ENCODE measurements at regions not wholly inside any gene's neighbourhood (a gene's known extent, or its start where the extent isn't known, plus 50 kb on each side); places are given as distances from the start of the nearest gene placed in this dataset.

DNA sequence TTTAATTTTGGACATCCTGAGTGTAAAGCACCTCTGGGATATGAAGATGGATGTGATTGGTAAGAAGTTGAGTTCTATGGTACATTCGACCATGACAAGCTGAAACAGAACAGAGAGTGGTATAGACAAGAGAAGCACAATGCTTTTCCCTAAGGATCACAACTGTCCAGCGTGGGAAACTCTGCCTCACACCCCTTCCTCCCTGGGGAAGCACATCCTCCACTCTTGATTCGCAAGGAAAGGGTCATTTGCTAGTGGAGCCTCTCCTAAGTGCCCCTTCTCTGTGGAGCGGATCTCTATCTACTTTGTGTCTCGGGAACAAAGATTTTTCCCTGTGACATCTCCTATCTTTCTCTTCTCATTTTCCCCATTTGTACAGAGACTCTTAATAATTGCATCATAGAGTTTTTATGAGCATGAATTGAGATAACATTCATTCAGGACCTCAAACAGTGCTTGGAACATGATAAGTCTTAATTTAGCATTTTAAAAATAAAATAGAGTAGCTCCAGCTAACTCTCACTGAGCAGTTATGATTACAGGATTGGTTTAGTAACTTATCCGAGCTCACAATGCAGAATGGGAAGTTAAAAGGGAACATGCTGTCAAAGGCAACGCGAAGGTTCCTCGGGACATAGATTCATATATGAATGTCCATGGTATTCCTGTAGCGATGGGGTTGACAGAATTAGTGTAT, 775.2 kb downstream of the C6orf118 start:
- Histone ChIP-seq H3K4me1 (ENCODE audit: insufficient read depth) (no peaks in the 10 kb centered on the region), H3K27ac (no peak overlapping the region), H3K27me3 (no peaks in the 10 kb centered on the region), H3K36me3 (replicated peaks; ENCODE audit: insufficient read depth, low read depth) (no peaks in the 10 kb centered on the region), H3K9me3 (ENCODE audit: low read depth) (no peaks in the 10 kb centered on the region), H3K4me3 (no peak overlapping the region), H3K79me2 (no peaks in the 10 kb centered on the region), H4K20me1 (ENCODE audit: insufficient read depth, poor library complexity, severe bottlenecking) (no peaks in the 10 kb centered on the region), H3K4me2 (no peak overlapping the region), H3K9me2 (replicated peaks; ENCODE audit: insufficient read depth) (no peaks in the 10 kb centered on the region), H2AFZ (no peak overlapping the region)
- DNase-seq (ENCODE audit: low spot score), result no peak
- 92% methylated on average over 10 of the region's 10 CpGs for WGBS (ENCODE audit: low lambda C conversion rate, missing lambda C conversion rate)
- TF ChIP-seq EZH2 (IDR thresholded peaks at IDR 0.05; ENCODE audit: borderline replicate concordance), result no peak
- no peak for TF ChIP-seq EZH2phosphoT487 (IDR thresholded peaks at IDR 0.05; ENCODE audit: low read depth, severe bottlenecking, unreplicated experiment)
- TF ChIP-seq, protein P1, sequence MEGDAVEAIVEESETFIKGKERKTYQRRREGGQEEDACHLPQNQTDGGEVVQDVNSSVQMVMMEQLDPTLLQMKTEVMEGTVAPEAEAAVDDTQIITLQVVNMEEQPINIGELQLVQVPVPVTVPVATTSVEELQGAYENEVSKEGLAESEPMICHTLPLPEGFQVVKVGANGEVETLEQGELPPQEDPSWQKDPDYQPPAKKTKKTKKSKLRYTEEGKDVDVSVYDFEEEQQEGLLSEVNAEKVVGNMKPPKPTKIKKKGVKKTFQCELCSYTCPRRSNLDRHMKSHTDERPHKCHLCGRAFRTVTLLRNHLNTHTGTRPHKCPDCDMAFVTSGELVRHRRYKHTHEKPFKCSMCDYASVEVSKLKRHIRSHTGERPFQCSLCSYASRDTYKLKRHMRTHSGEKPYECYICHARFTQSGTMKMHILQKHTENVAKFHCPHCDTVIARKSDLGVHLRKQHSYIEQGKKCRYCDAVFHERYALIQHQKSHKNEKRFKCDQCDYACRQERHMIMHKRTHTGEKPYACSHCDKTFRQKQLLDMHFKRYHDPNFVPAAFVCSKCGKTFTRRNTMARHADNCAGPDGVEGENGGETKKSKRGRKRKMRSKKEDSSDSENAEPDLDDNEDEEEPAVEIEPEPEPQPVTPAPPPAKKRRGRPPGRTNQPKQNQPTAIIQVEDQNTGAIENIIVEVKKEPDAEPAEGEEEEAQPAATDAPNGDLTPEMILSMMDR (IDR thresholded peaks at IDR 0.05; ENCODE audit: poor library complexity), result no peak

DNA sequence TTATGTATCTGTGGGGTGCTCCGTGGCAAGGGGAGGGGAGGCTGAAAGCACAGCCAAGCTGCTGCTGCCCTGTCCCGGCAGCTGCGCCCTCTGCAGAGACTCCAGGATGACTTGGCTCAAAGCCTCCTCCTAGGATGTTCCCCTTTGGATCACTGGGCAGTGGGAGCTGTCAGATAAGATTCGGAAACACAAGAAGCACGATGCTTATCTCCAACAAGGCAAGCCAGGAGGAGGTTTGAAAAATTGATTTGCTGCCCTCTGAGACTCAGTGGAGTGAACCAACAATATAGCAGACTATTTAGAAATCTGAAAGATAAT, 776.4 kb downstream of the C6orf118 start:
- H3K4me1 ChIP-seq (ENCODE audit: insufficient read depth), result no peaks in the 10 kb centered on the region
- H3K27ac ChIP-seq, result no peak overlapping the region
- H3K27me3 ChIP-seq, result no peaks in the 10 kb centered on the region
- TF ChIP-seq, protein P1 (IDR thresholded peaks at IDR 0.05; ENCODE audit: poor library complexity), result no peak
- TF ChIP-seq EZH2 (IDR thresholded peaks at IDR 0.05; ENCODE audit: borderline replicate concordance) (no peak), EZH2phosphoT487 (IDR thresholded peaks at IDR 0.05; ENCODE audit: low read depth, severe bottlenecking, unreplicated experiment) (no peak)
- no peak overlapping the region for H2AFZ ChIP-seq
- no peaks in the 10 kb centered on the region for H3K36me3 ChIP-seq (replicated peaks; ENCODE audit: insufficient read depth, low read depth)
- H4K20me1 ChIP-seq (ENCODE audit: insufficient read depth, poor library complexity, severe bottlenecking), result no peaks in the 10 kb centered on the region
- no peaks in the 10 kb centered on the region for H3K79me2 ChIP-seq
- no peaks in the 10 kb centered on the region for H3K9me2 ChIP-seq (replicated peaks; ENCODE audit: insufficient read depth)
- H3K4me2 ChIP-seq, result no peak overlapping the region
- no peak for DNase-seq (ENCODE audit: low spot score)
- no peak overlapping the region for H3K4me3 ChIP-seq
- WGBS (ENCODE audit: low lambda C conversion rate, missing lambda C conversion rate), result 30% methylated on average over 5 of the region's 5 CpGs
- H3K9me3 ChIP-seq (ENCODE audit: low read depth), result no peaks in the 10 kb centered on the region

DNA sequence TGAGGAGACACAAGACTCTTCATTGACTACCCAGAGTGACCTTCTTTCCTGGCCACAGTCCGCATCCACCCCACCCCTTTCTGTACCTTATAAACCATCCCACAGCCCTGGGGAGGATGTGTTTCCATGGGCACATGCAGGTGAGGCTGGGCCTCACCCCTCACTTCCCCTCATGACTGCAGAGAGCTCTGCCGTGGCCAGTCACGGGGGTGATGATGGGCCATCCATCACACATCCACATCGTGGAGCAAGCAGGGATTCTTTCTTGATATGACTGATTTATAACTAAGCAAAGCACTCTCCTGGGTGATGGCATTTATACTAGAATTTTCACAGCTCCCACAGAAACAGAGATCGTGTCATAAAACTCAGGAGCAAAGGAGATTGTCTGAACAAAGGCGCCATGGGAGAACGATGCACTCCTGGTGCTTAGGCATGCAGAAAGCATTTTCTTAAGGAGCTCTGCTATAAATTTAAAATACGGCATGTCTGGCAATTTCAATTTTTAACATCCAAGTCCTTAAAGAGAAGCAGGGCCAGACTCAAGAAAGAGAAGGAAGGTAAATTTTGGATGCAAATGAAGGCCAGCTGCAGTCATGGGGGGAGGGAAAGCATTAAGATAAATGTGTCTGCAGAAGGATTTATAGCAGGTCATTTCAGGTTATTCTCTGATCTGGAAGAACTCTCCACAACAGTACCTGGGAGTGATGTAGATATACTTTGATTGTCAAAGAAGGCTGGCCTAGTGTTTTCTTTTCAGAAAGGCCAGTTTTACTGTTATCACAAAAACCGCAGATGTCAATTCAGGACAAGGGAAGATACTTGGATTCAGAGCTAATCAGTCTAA, 777.0 kb downstream of the C6orf118 start:
- H3K9me2 ChIP-seq (replicated peaks; ENCODE audit: insufficient read depth), result no peaks in the 10 kb centered on the region
- H3K27me3 ChIP-seq, result no peaks in the 10 kb centered on the region
- no peak overlapping the region for H2AFZ ChIP-seq
- no peaks in the 10 kb centered on the region for H4K20me1 ChIP-seq (ENCODE audit: insufficient read depth, poor library complexity, severe bottlenecking)
- TF ChIP-seq EZH2 (IDR thresholded peaks at IDR 0.05; ENCODE audit: borderline replicate concordance), result no peak
- no peak for TF ChIP-seq EZH2phosphoT487 (IDR thresholded peaks at IDR 0.05; ENCODE audit: low read depth, severe bottlenecking, unreplicated experiment)
- TF ChIP-seq, protein P1 (IDR thresholded peaks at IDR 0.05; ENCODE audit: poor library complexity), result no peak
- H3K4me2 ChIP-seq, result no peak overlapping the region
- 54% methylated on average over 9 of the region's 9 CpGs for whole genome bisulfite sequencing (ENCODE audit: low lambda C conversion rate, missing lambda C conversion rate)
- no peaks in the 10 kb centered on the region for H3K4me1 ChIP-seq (ENCODE audit: insufficient read depth)
- no peaks in the 10 kb centered on the region for H3K79me2 ChIP-seq
- no peaks in the 10 kb centered on the region for H3K9me3 ChIP-seq (ENCODE audit: low read depth)
- H3K4me3 ChIP-seq, result no peak overlapping the region
- no peak for DNase-seq (ENCODE audit: low spot score)
- H3K27ac ChIP-seq, result no peak overlapping the region
- H3K36me3 ChIP-seq (replicated peaks; ENCODE audit: insufficient read depth, low read depth), result no peaks in the 10 kb centered on the region
